NAMALWA (cell line): ENCODE measurements at regions not wholly inside any gene's neighbourhood (a gene's known extent, or its start where the extent isn't known, plus 50 kb on each side); places are given as distances from the start of the nearest gene placed in this dataset.

ENCODE experiments used
- DNase-seq: peaks from one replicate; pipeline ENCODE4 v3.0.0-alpha.2; 2015; ENCODE audit warnings: low spot score

GRCh38 chr20:57896017-57896416 is 186.2 kb upstream of the PMEPA1 start:
- no peak for DNase-seq

GRCh38 chr20:57895161-57895855 is 185.5 kb upstream of the PMEPA1 start:
- DNase-seq = no peak

GRCh38 chr20:57894522-57894921 is 184.7 kb upstream of the PMEPA1 start:
- DNase-seq = no peak

- no peak for DNase-seq
Measured at GRCh38 chr20:57894096-57894495, 184.3 kb upstream of the PMEPA1 start.

- no peak for DNase-seq
Measured at GRCh38 chr20:57893366-57893999, 183.7 kb upstream of the PMEPA1 start.

- no peak for DNase-seq
Measured at GRCh38 chr20:57892471-57892870, 182.7 kb upstream of the PMEPA1 start.

GRCh38 chr20:57891014-57891413 is 181.2 kb upstream of the PMEPA1 start:
- no peak for DNase-seq

GRCh38 chr20:57890202-57890800 is 180.5 kb upstream of the PMEPA1 start:
- DNase-seq = no peak

- no peak for DNase-seq
Measured at GRCh38 chr20:57888591-57888990, 178.8 kb upstream of the PMEPA1 start.

GRCh38 chr20:57884956-57885355 is 175.1 kb upstream of the PMEPA1 start:
- DNase-seq = no peak

GRCh38 chr20:57883761-57884160 is 173.9 kb upstream of the PMEPA1 start:
- DNase-seq = no peak

- no peak for DNase-seq
Measured at GRCh38 chr20:57883224-57883623, 173.4 kb upstream of the PMEPA1 start.

- DNase-seq = no peak
Measured at GRCh38 chr20:57882451-57883161, 172.8 kb upstream of the PMEPA1 start.

GRCh38 chr20:57881466-57882385 is 171.9 kb upstream of the PMEPA1 start:
- no peak for DNase-seq

GRCh38 chr20:57880571-57880892 is 170.7 kb upstream of the PMEPA1 start:
- DNase-seq = no peak

- DNase-seq = no peak
Measured at GRCh38 chr20:57879779-57880570, 170.2 kb upstream of the PMEPA1 start.

GRCh38 chr20:57879437-57879778 is 169.6 kb upstream of the PMEPA1 start:
- DNase-seq = no peak

GRCh38 chr20:57878786-57879424 is 169.1 kb upstream of the PMEPA1 start:
- DNase-seq = no peak

GRCh38 chr20:57877995-57878394 is 168.2 kb upstream of the PMEPA1 start:
- no peak for DNase-seq

- no peak for DNase-seq
Measured at GRCh38 chr20:57877131-57877824, 167.5 kb upstream of the PMEPA1 start.
